HUES64 (cell line): ENCODE measurements at regions not wholly inside any gene's neighbourhood (a gene's known extent, or its start where the extent isn't known, plus 50 kb on each side); places are given as distances from the start of the nearest gene placed in this dataset.

Experiments used
- H3K27ac ChIP-seq: 2 replicates; pipeline ENCODE4 v1.7.0; 2013; ENCODE audit warnings: low read depth, low read length, inconsistent platforms
- H3K27me3 ChIP-seq: 2 replicates; pipeline ENCODE4 v1.6.1; 2013; ENCODE audit warnings: mild to moderate bottlenecking, low read length; ENCODE audit not compliant: insufficient read depth
- H3K36me3 ChIP-seq: 2 replicates; pipeline ENCODE4 v1.6.1; 2013; ENCODE audit warnings: mild to moderate bottlenecking, low read length; ENCODE audit not compliant: insufficient read depth
- H3K4me1 ChIP-seq: 2 replicates; pipeline ENCODE4 v1.6.1; 2013; ENCODE audit warnings: mild to moderate bottlenecking, low read length, moderate library complexity; ENCODE audit not compliant: insufficient read depth
- H3K4me3 ChIP-seq: 2 replicates; pipeline ENCODE4 v1.5.1; 2013; ENCODE audit warnings: mild to moderate bottlenecking, low read length, moderate library complexity
- H3K9ac ChIP-seq: 2 replicates; pipeline ENCODE4 v1.6.1; 2013; ENCODE audit warnings: mild to moderate bottlenecking, low read depth, low read length
- H3K9me3 ChIP-seq: 2 replicates; pipeline ENCODE4 v1.6.1; 2013; ENCODE audit warnings: low read depth, low read length; ENCODE audit not compliant: insufficient read depth
- WGBS: fragments of 150-250, 120-280 bp; methylation state at CpG from one replicate; pipeline ENCODE4 v1.1.7; 2013; ENCODE audit warnings: missing lambda C conversion rate; 5-methylcytosine and 5-hydroxymethylcytosine counted together

GRCh38 chr4:131113704-131114103 is 2017.8 kb downstream of the C4orf33 start:
- Histone ChIP-seq H3K27me3 (no peaks in the 10 kb centered on the region), H3K4me3 (no peak overlapping the region), H3K27ac (no peak overlapping the region)

GRCh38 chr4:131119661-131120060 is 2023.7 kb downstream of the C4orf33 start:
- no peak overlapping the region for H3K27ac ChIP-seq
- no peaks in the 10 kb centered on the region for H3K4me1 ChIP-seq
- H3K36me3 ChIP-seq = no peaks in the 10 kb centered on the region
- no peaks in the 10 kb centered on the region for H3K9me3 ChIP-seq
- no peak overlapping the region for H3K9ac ChIP-seq
- no peaks in the 10 kb centered on the region for H3K27me3 ChIP-seq
- no peak overlapping the region for H3K4me3 ChIP-seq

More at GRCh38 chr4:131113704-131114103, 2017.8 kb downstream of the C4orf33 start:
- no peaks in the 10 kb centered on the region for H3K36me3 ChIP-seq
- no peaks in the 10 kb centered on the region for H3K9me3 ChIP-seq
- no peak overlapping the region for H3K9ac ChIP-seq
- no peaks in the 10 kb centered on the region for H3K4me1 ChIP-seq
- WGBS = 95% methylated on average over 1 of the region's 2 CpGs

- H3K4me3 ChIP-seq = no peak overlapping the region
- H3K36me3 ChIP-seq = no peaks in the 10 kb centered on the region
- no peak overlapping the region for H3K9ac ChIP-seq
- H3K27me3 ChIP-seq = no peaks in the 10 kb centered on the region
- 95% methylated on average over 2 of the region's 2 CpGs for WGBS
- H3K4me1 ChIP-seq = no peaks in the 10 kb centered on the region
- no peaks in the 10 kb centered on the region for H3K9me3 ChIP-seq
- H3K27ac ChIP-seq = no peak overlapping the region
These were observed 2011.9 kb upstream of the PCDH10 start for GRCh38 chr4:131137196-131137595.

- no peak overlapping the region for H3K27ac ChIP-seq
- no peaks in the 10 kb centered on the region for H3K9me3 ChIP-seq
- no peak overlapping the region for H3K4me3 ChIP-seq
- no peaks in the 10 kb centered on the region for H3K36me3 ChIP-seq
- WGBS = 89% methylated on average over 1 of the region's 1 CpG
- no peaks in the 10 kb centered on the region for H3K27me3 ChIP-seq
- H3K9ac ChIP-seq = no peak overlapping the region
- no peaks in the 10 kb centered on the region for H3K4me1 ChIP-seq
These were observed 1989.8 kb upstream of the PCDH10 start for GRCh38 chr4:131159261-131159660.

GRCh38 chr4:131192318-131192717 is 1956.8 kb upstream of the PCDH10 start:
- peaks cover 2% of the 10 kb centered on the region; the same call in 1 of the 2 replicates for H3K36me3 ChIP-seq
- 70% methylated on average over 1 of the region's 1 CpG for WGBS

GRCh38 chr4:131207589-131207988 is 1941.5 kb upstream of the PCDH10 start:
- H3K4me1 ChIP-seq = no peaks in the 10 kb centered on the region
- no peak overlapping the region for H3K9ac ChIP-seq
- no peaks in the 10 kb centered on the region for H3K9me3 ChIP-seq
- no peaks in the 10 kb centered on the region for H3K36me3 ChIP-seq
- 94% methylated on average over 6 of the region's 6 CpGs for WGBS
- no peak overlapping the region for H3K4me3 ChIP-seq
- H3K27ac ChIP-seq = no peak overlapping the region
- H3K27me3 ChIP-seq = no peaks in the 10 kb centered on the region

More at GRCh38 chr4:131192318-131192717, 1956.8 kb upstream of the PCDH10 start:
- Histone ChIP-seq H3K9me3 (peaks cover 14% of the 10 kb centered on the region), H3K27me3 (no peaks in the 10 kb centered on the region), H3K4me3 (no peak overlapping the region), H3K27ac (no peak overlapping the region), H3K4me1 (no peaks in the 10 kb centered on the region), H3K9ac (no peak overlapping the region)

- 40% methylated on average over 1 of the region's 1 CpG for WGBS
- H3K27ac ChIP-seq = no peak overlapping the region
- no peaks in the 10 kb centered on the region for H3K27me3 ChIP-seq
- H3K9ac ChIP-seq = no peak overlapping the region
- H3K4me1 ChIP-seq = no peaks in the 10 kb centered on the region
- H3K4me3 ChIP-seq = no peak overlapping the region
- H3K36me3 ChIP-seq = no peaks in the 10 kb centered on the region
- H3K9me3 ChIP-seq = no peaks in the 10 kb centered on the region
These were observed 1900.8 kb upstream of the PCDH10 start for GRCh38 chr4:131248314-131248713.

- H3K27ac ChIP-seq = no peak overlapping the region
- no peaks in the 10 kb centered on the region for H3K9me3 ChIP-seq
- H3K9ac ChIP-seq = no peak overlapping the region
- 93% methylated on average over 3 of the region's 3 CpGs for WGBS
- H3K36me3 ChIP-seq = no peaks in the 10 kb centered on the region
- no peak overlapping the region for H3K4me3 ChIP-seq
- H3K27me3 ChIP-seq = no peaks in the 10 kb centered on the region
- H3K4me1 ChIP-seq = no peaks in the 10 kb centered on the region
These were observed 1897.8 kb upstream of the PCDH10 start for GRCh38 chr4:131251321-131251720.

GRCh38 chr4:131257241-131257640 is 1891.9 kb upstream of the PCDH10 start:
- H3K27me3 ChIP-seq = no peaks in the 10 kb centered on the region
- no peaks in the 10 kb centered on the region for H3K4me1 ChIP-seq
- WGBS = 98% methylated on average over 2 of the region's 2 CpGs
- no peak overlapping the region for H3K9ac ChIP-seq
- no peak overlapping the region for H3K27ac ChIP-seq
- H3K36me3 ChIP-seq = no peaks in the 10 kb centered on the region
- no peak overlapping the region for H3K4me3 ChIP-seq
- H3K9me3 ChIP-seq = no peaks in the 10 kb centered on the region

GRCh38 chr4:131258361-131258760 is 1890.7 kb upstream of the PCDH10 start:
- Histone ChIP-seq H3K27ac (no peak overlapping the region), H3K9ac (no peak overlapping the region), H3K4me3 (no peak overlapping the region), H3K9me3 (no peaks in the 10 kb centered on the region), H3K36me3 (no peaks in the 10 kb centered on the region), H3K27me3 (no peaks in the 10 kb centered on the region), H3K4me1 (no peaks in the 10 kb centered on the region)
- WGBS = 85% methylated on average over 2 of the region's 2 CpGs

GRCh38 chr4:131288441-131288840 is 1860.7 kb upstream of the PCDH10 start:
- Histone ChIP-seq H3K4me3 (no peak overlapping the region), H3K4me1 (no peaks in the 10 kb centered on the region), H3K9ac (no peak overlapping the region), H3K9me3 (peaks cover 53% of the 10 kb centered on the region), H3K27me3 (no peaks in the 10 kb centered on the region), H3K36me3 (no peaks in the 10 kb centered on the region), H3K27ac (no peak overlapping the region)

GRCh38 chr4:131296192-131296591 is 1852.9 kb upstream of the PCDH10 start:
- H3K4me1 ChIP-seq = no peaks in the 10 kb centered on the region
- no peaks in the 10 kb centered on the region for H3K36me3 ChIP-seq
- H3K4me3 ChIP-seq = no peak overlapping the region
- H3K27me3 ChIP-seq = no peaks in the 10 kb centered on the region
- no peak overlapping the region for H3K27ac ChIP-seq
- no peak overlapping the region for H3K9ac ChIP-seq
- no peaks in the 10 kb centered on the region for H3K9me3 ChIP-seq
- WGBS = 95% methylated on average over 1 of the region's 1 CpG
